ENCODE measurements at regions not wholly inside any gene's neighbourhood (a gene's known extent, or its start where the extent isn't known, plus 50 kb on each side); places are given as distances from the start of the nearest gene placed in this dataset.

DNA sequence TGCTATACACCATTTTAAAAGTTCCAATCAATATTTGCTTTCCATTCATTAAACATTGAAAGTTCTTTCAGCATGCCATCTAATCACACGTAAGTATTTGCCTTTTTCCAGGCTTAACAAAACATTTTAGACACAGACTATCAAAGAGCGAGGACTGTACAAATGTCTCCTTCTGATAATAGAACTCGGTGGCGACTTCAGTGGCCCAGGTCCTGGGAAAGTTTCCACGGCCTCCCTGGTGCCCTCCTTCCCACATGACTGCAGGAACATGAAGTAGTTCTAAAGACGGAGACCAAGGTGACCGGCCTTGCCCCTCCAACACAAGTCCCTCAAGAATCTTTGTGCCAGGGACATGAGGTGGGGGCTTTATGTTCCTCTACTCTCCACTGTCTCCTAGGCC, 174.6 kb upstream of the KBTBD8 start (continued):
- TF ChIP-seq, protein P1, sequence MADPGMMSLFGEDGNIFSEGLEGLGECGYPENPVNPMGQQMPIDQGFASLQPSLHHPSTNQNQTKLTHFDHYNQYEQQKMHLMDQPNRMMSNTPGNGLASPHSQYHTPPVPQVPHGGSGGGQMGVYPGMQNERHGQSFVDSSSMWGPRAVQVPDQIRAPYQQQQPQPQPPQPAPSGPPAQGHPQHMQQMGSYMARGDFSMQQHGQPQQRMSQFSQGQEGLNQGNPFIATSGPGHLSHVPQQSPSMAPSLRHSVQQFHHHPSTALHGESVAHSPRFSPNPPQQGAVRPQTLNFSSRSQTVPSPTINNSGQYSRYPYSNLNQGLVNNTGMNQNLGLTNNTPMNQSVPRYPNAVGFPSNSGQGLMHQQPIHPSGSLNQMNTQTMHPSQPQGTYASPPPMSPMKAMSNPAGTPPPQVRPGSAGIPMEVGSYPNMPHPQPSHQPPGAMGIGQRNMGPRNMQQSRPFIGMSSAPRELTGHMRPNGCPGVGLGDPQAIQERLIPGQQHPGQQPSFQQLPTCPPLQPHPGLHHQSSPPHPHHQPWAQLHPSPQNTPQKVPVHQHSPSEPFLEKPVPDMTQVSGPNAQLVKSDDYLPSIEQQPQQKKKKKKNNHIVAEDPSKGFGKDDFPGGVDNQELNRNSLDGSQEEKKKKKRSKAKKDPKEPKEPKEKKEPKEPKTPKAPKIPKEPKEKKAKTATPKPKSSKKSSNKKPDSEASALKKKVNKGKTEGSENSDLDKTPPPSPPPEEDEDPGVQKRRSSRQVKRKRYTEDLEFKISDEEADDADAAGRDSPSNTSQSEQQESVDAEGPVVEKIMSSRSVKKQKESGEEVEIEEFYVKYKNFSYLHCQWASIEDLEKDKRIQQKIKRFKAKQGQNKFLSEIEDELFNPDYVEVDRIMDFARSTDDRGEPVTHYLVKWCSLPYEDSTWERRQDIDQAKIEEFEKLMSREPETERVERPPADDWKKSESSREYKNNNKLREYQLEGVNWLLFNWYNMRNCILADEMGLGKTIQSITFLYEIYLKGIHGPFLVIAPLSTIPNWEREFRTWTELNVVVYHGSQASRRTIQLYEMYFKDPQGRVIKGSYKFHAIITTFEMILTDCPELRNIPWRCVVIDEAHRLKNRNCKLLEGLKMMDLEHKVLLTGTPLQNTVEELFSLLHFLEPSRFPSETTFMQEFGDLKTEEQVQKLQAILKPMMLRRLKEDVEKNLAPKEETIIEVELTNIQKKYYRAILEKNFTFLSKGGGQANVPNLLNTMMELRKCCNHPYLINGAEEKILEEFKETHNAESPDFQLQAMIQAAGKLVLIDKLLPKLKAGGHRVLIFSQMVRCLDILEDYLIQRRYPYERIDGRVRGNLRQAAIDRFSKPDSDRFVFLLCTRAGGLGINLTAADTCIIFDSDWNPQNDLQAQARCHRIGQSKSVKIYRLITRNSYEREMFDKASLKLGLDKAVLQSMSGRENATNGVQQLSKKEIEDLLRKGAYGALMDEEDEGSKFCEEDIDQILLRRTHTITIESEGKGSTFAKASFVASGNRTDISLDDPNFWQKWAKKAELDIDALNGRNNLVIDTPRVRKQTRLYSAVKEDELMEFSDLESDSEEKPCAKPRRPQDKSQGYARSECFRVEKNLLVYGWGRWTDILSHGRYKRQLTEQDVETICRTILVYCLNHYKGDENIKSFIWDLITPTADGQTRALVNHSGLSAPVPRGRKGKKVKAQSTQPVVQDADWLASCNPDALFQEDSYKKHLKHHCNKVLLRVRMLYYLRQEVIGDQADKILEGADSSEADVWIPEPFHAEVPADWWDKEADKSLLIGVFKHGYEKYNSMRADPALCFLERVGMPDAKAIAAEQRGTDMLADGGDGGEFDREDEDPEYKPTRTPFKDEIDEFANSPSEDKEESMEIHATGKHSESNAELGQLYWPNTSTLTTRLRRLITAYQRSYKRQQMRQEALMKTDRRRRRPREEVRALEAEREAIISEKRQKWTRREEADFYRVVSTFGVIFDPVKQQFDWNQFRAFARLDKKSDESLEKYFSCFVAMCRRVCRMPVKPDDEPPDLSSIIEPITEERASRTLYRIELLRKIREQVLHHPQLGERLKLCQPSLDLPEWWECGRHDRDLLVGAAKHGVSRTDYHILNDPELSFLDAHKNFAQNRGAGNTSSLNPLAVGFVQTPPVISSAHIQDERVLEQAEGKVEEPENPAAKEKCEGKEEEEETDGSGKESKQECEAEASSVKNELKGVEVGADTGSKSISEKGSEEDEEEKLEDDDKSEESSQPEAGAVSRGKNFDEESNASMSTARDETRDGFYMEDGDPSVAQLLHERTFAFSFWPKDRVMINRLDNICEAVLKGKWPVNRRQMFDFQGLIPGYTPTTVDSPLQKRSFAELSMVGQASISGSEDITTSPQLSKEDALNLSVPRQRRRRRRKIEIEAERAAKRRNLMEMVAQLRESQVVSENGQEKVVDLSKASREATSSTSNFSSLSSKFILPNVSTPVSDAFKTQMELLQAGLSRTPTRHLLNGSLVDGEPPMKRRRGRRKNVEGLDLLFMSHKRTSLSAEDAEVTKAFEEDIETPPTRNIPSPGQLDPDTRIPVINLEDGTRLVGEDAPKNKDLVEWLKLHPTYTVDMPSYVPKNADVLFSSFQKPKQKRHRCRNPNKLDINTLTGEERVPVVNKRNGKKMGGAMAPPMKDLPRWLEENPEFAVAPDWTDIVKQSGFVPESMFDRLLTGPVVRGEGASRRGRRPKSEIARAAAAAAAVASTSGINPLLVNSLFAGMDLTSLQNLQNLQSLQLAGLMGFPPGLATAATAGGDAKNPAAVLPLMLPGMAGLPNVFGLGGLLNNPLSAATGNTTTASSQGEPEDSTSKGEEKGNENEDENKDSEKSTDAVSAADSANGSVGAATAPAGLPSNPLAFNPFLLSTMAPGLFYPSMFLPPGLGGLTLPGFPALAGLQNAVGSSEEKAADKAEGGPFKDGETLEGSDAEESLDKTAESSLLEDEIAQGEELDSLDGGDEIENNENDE (IDR thresholded peaks at IDR 0.05; ENCODE audit: insufficient replicate concordance, low read length) = no peak
- TF ChIP-seq CHD2 (IDR thresholded peaks at IDR 0.05; ENCODE audit: low read length) = no peak
- no peak for TF ChIP-seq KDM5A (IDR thresholded peaks at IDR 0.05; ENCODE audit: low read length)

Measured in H1 (cell line).